OCI-LY1 (cell line): ENCODE measurements at regions not wholly inside any gene's neighbourhood (a gene's known extent, or its start where the extent isn't known, plus 50 kb on each side); places are given as distances from the start of the nearest gene placed in this dataset.

ENCODE experiments used
- H2AFZ ChIP-seq: fragments of 200-600 bp; sonication (generic), shearing (Covaris generic); 2 replicates; pipeline ENCODE4 v1.6.0; 2014; ENCODE audit warnings: antibody characterized with exemption, mild to moderate bottlenecking, low read length
- H3F3A ChIP-seq: fragments of 200-600 bp; sonication (generic), shearing (Covaris generic); 2 replicates; pipeline ENCODE4 v1.6.0; 2014; ENCODE audit warnings: mild to moderate bottlenecking, antibody characterized with exemption, low read length, moderate library complexity; ENCODE audit not compliant: insufficient read depth
- H3K27ac ChIP-seq: fragments of 200-600 bp; sonication (generic); 2 replicates; pipeline ENCODE4 v1.5.1; 2014; ENCODE audit warnings: low read length, mixed run types, mild to moderate bottlenecking, low read depth; ENCODE audit not compliant: poor library complexity, severe bottlenecking
- H3K27me3 ChIP-seq: fragments of 200-600 bp; sonication (generic); 2 replicates; pipeline ENCODE4 v1.6.0; 2014; ENCODE audit warnings: antibody characterized with exemption, mild to moderate bottlenecking, low read length, moderate library complexity; ENCODE audit not compliant: insufficient read depth
- H3K36me3 ChIP-seq: fragments of 200-600 bp; sonication (generic); 2 replicates; pipeline ENCODE4 v1.6.1; 2014; ENCODE audit warnings: mild to moderate bottlenecking, antibody characterized with exemption, low read length, moderate library complexity, mixed read lengths; ENCODE audit not compliant: insufficient read depth
- H3K4me1 ChIP-seq: fragments of 200-600 bp; sonication (generic); 2 replicates; pipeline ENCODE4 v1.5.1; 2014; ENCODE audit warnings: mild to moderate bottlenecking, low read length, moderate library complexity; ENCODE audit not compliant: insufficient read depth, severe bottlenecking
- H3K4me2 ChIP-seq: fragments of 200-600 bp; sonication (generic), shearing (Covaris generic); 2 replicates; pipeline ENCODE4 v1.6.1; 2014; ENCODE audit warnings: low read length
- H3K4me3 ChIP-seq: fragments of 200-600 bp; sonication (generic); 2 replicates; pipeline ENCODE4 v1.5.1; 2014; ENCODE audit warnings: low read length, low read depth, mild to moderate bottlenecking, mixed read lengths; ENCODE audit not compliant: poor library complexity, severe bottlenecking
- H3K79me2 ChIP-seq: fragments of 200-600 bp; shearing (Covaris generic); 2 replicates; pipeline ENCODE4 v1.6.1; 2016; ENCODE audit warnings: mixed run types, low read length, mixed read lengths; ENCODE audit not compliant: insufficient read depth
- H3K9ac ChIP-seq: fragments of 200-600 bp; sonication (generic), shearing (Covaris generic); 2 replicates; pipeline ENCODE4 v1.6.1; 2014; ENCODE audit warnings: mild to moderate bottlenecking, low read length, mixed read lengths
- H3K9me2 ChIP-seq: fragments of 200-600 bp; sonication (generic), shearing (Covaris generic); 2 replicates; pipeline ENCODE4 v1.6.1; 2014; ENCODE audit warnings: low read depth, mild to moderate bottlenecking, low read length, mixed read lengths
- H3K9me3 ChIP-seq: fragments of 200-600 bp; shearing (Covaris generic); 2 replicates; pipeline ENCODE4 v1.6.1; 2014; ENCODE audit warnings: low read length, mixed read lengths
- H4K20me1 ChIP-seq: fragments of 200-600 bp; sonication (generic), shearing (Covaris generic); 2 replicates; pipeline ENCODE4 v1.6.0; 2016; ENCODE audit warnings: mild to moderate bottlenecking, low read length; ENCODE audit not compliant: insufficient read depth
- CTCF ChIP-seq: fragments of 200-600 bp; sonication (generic), shearing (Covaris generic); IDR thresholded peaks from 2 replicates; pipeline ENCODE4 v1.5.1; 2017; ENCODE audit warnings: mild to moderate bottlenecking, antibody characterized with exemption, low read length, moderate library complexity, mixed read lengths
- EZH2 ChIP-seq: fragments of 200-600 bp; sonication (generic), shearing (Covaris generic); IDR thresholded peaks from 2 replicates; pipeline ENCODE4 v1.8.0; 2017; ENCODE audit warnings: borderline replicate concordance, mixed run types, mild to moderate bottlenecking, antibody characterized with exemption, low read length, moderate library complexity, mixed read lengths

- Histone ChIP-seq H3K27ac (no peak overlapping the region), H3K27me3 (no peaks in the 10 kb centered on the region), H3K9me2 (no peaks in the 10 kb centered on the region), H3K9me3 (no peaks in the 10 kb centered on the region), H3K36me3 (no peaks in the 10 kb centered on the region), H4K20me1 (no peaks in the 10 kb centered on the region), H3K4me2 (no peak overlapping the region), H3K4me1 (no peaks in the 10 kb centered on the region), H3K9ac (no peak overlapping the region), H3K4me3 (no peak overlapping the region), H2AFZ (no peak overlapping the region), H3K79me2 (no peaks in the 10 kb centered on the region), H3F3A (no peaks in the 10 kb centered on the region)
- TF ChIP-seq EZH2, result no peak
- TF ChIP-seq CTCF, result no peak
Measured at GRCh38 chr4:111480510-111480909, 664.7 kb upstream of the FAM241A start.

GRCh38 chr4:111483375-111484169 lies 661.7 kb upstream of the FAM241A start:
- Histone ChIP-seq H3K9me2 (no peaks in the 10 kb centered on the region), H3K4me1 (no peaks in the 10 kb centered on the region), H3K4me3 (no peak overlapping the region), H3K9ac (no peak overlapping the region), H3K27me3 (no peaks in the 10 kb centered on the region), H3K79me2 (no peaks in the 10 kb centered on the region), H2AFZ (no peak overlapping the region), H4K20me1 (no peaks in the 10 kb centered on the region), H3K36me3 (no peaks in the 10 kb centered on the region), H3K4me2 (no peak overlapping the region), H3F3A (no peaks in the 10 kb centered on the region), H3K9me3 (no peaks in the 10 kb centered on the region), H3K27ac (no peak overlapping the region)
- TF ChIP-seq CTCF (no peak), EZH2 (no peak)

- no peaks in the 10 kb centered on the region for H3K27me3 ChIP-seq
- no peaks in the 10 kb centered on the region for H4K20me1 ChIP-seq
- TF ChIP-seq EZH2, result no peak
- no peak for TF ChIP-seq CTCF
- no peak overlapping the region for H3K9ac ChIP-seq
- no peaks in the 10 kb centered on the region for H3K4me1 ChIP-seq
- no peaks in the 10 kb centered on the region for H3K36me3 ChIP-seq
- H3K9me3 ChIP-seq, result no peaks in the 10 kb centered on the region
- no peaks in the 10 kb centered on the region for H3K79me2 ChIP-seq
- no peaks in the 10 kb centered on the region for H3F3A ChIP-seq
- no peak overlapping the region for H3K4me3 ChIP-seq
- H3K27ac ChIP-seq, result no peak overlapping the region
- H3K4me2 ChIP-seq, result no peak overlapping the region
- no peak overlapping the region for H2AFZ ChIP-seq
- no peaks in the 10 kb centered on the region for H3K9me2 ChIP-seq
Measured at GRCh38 chr4:111492496-111492895, 652.8 kb upstream of the FAM241A start.
